HG03520 (cell line): ENCODE measurements at regions not wholly inside any gene's neighbourhood (a gene's known extent, or its start where the extent isn't known, plus 50 kb on each side); places are given as distances from the start of the nearest gene placed in this dataset.

Experiments used
- ATAC-seq: cut with Tn5 transposase; IDR thresholded peaks from one replicate; pipeline ENCODE4 v1.9.1; 2021; ENCODE audit warnings: mild to moderate bottlenecking, moderate library complexity; ENCODE audit not compliant: unreplicated experiment

- ATAC-seq = no peak
Observed at GRCh38 chr1:218123968-218124367, 161.1 kb upstream of the RRP15 start.

GRCh38 chr1:218135371-218135770 lies 149.7 kb upstream of the RRP15 start:
- ATAC-seq = no peak

- ATAC-seq = no peak
Observed at GRCh38 chr1:218139761-218140160, 145.3 kb upstream of the RRP15 start.

GRCh38 chr1:218156595-218156994 lies 128.5 kb upstream of the RRP15 start:
- no peak for ATAC-seq

GRCh38 chr1:218163371-218163770 lies 121.7 kb upstream of the RRP15 start:
- ATAC-seq = no peak

GRCh38 chr1:218164111-218164929 lies 120.8 kb upstream of the RRP15 start:
- ATAC-seq = peak; percentile 35

- peak; percentile 41 for ATAC-seq
Observed at GRCh38 chr1:218164930-218165700, 120.0 kb upstream of the RRP15 start.

- no peak for ATAC-seq
Observed at GRCh38 chr1:218165701-218166114, 119.4 kb upstream of the RRP15 start.

- no peak for ATAC-seq
Observed at GRCh38 chr1:218166268-218166945, 118.7 kb upstream of the RRP15 start.

GRCh38 chr1:218171302-218171893 lies 113.7 kb upstream of the RRP15 start:
- ATAC-seq = peak; percentile 56

GRCh38 chr1:218182455-218182854 lies 102.6 kb upstream of the RRP15 start:
- ATAC-seq = no peak

- ATAC-seq = no peak
Observed at GRCh38 chr1:218200979-218201378, 84.1 kb upstream of the RRP15 start.

GRCh38 chr1:218201601-218202000 lies 83.5 kb upstream of the RRP15 start:
- ATAC-seq = no peak

- no peak for ATAC-seq
Observed at GRCh38 chr1:218205721-218206120, 79.4 kb upstream of the RRP15 start.

GRCh38 chr1:218207194-218207593 lies 77.9 kb upstream of the RRP15 start:
- ATAC-seq = no peak

- no peak for ATAC-seq
Observed at GRCh38 chr1:218209351-218209861, 75.7 kb upstream of the RRP15 start.

GRCh38 chr1:218211241-218211640 lies 73.9 kb upstream of the RRP15 start:
- ATAC-seq = no peak

GRCh38 chr1:218217040-218217439 lies 68.1 kb upstream of the RRP15 start:
- no peak for ATAC-seq

GRCh38 chr1:218219460-218219859 lies 65.6 kb upstream of the RRP15 start:
- ATAC-seq = no peak

- no peak for ATAC-seq
Observed at GRCh38 chr1:218224101-218224500, 61.0 kb upstream of the RRP15 start.

GRCh38 chr1:218226005-218226404 lies 59.1 kb upstream of the RRP15 start:
- ATAC-seq = no peak
